ENCODE measurements at regions not wholly inside any gene's neighbourhood (a gene's known extent, or its start where the extent isn't known, plus 50 kb on each side); places are given as distances from the start of the nearest gene placed in this dataset.

DNA sequence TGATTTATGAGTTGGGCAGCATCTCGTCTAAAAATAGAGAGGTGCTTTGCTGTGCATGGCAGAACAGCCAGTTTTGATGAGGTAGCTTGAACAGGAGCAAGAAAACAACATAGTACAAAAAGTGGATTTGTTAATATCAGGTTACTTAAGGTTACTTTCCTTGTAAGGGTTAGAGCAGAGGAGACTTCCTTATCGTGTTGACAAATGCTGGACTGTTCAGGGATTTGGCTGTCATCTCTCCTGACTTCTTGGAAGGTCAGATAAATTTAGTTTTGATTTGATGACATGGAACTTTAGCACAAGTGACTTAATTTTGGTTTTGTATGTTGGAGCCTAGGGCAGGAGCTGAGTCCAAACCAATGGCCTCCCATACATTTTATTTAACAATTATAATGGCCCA is 163.9 kb upstream of the ELAC2 start:
- no peaks in the 10 kb centered on the region for H3K4me1 ChIP-seq (ENCODE audit: insufficient read depth)

DNA sequence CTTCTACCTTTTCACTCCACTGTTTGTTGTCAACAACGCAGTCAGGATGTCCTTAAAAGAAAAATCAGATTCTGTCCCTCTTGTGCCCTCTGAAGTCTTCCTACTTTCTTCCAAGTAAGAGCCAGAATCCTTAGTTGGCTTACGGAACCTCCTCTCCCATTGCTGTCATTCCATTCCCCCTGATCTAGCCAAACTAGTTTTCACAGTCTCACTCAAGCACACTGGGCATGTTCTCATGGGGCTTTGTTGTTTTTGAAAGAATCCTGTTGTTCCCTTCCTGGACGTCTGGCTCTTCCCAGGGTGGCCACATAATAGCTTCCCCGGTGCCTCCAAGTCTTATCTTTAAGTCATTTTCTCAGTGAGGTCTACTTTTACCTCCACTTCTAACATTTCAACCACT is 158.6 kb upstream of the ELAC2 start:
- Histone ChIP-seq H3K79me2 (ENCODE audit: insufficient read depth) (no peaks in the 10 kb centered on the region), H3K4me1 (ENCODE audit: insufficient read depth) (no peaks in the 10 kb centered on the region), H3K4me2 (ENCODE audit: unreplicated experiment) (no peak overlapping the region), H3K27me3 (replicated peaks; ENCODE audit: insufficient read depth) (peaks cover 3% of the 10 kb centered on the region; the same call in 1 of the 2 replicates), H3K36me3 (ENCODE audit: low read depth) (no peaks in the 10 kb centered on the region), H4K20me1 (ENCODE audit: insufficient read depth) (no peaks in the 10 kb centered on the region), H3K27ac (no peak overlapping the region), H2AFZ (no peak overlapping the region), H3F3A (ENCODE audit: insufficient read depth) (no peaks in the 10 kb centered on the region), H3K9me3 (ENCODE audit: low read depth) (no peaks in the 10 kb centered on the region), H3K9me2 (ENCODE audit: insufficient read depth) (no peaks in the 10 kb centered on the region), H3K4me3 (no peak overlapping the region), H3K9ac (no peak overlapping the region)
- TF ChIP-seq EZH2 (IDR thresholded peaks at IDR 0.05; ENCODE audit: insufficient read depth, poor library complexity, severe bottlenecking) (no peak), EZH2phosphoT487 (IDR thresholded peaks at IDR 0.05; ENCODE audit: insufficient read depth, low read depth) (no peak)
- in situ Hi-C loops (cut with MboI), result no loop called here
- WGBS, 2 experiments (ENCODE audit: low coverage in 1 of 2, low lambda C conversion rate in 2 of 2, missing lambda C conversion rate in 2 of 2), result 30% methylated on average over 4 of the region's 4 CpGs
- DNase-seq, result no peak

More for the DNA sequence above, 163.9 kb upstream of the ELAC2 start:
- peaks cover 18% of the 10 kb centered on the region; the same call in 1 of the 2 replicates for H3K27me3 ChIP-seq (replicated peaks; ENCODE audit: insufficient read depth)
- in situ Hi-C loops (cut with MboI), result no loop called here
- WGBS, 2 experiments (ENCODE audit: low coverage in 1 of 2, low lambda C conversion rate in 2 of 2, missing lambda C conversion rate in 2 of 2), result 2% methylated on average over 2 of the region's 2 CpGs
- H2AFZ ChIP-seq, result no peak overlapping the region
- H3K9me2 ChIP-seq (ENCODE audit: insufficient read depth), result no peaks in the 10 kb centered on the region
- H3K4me2 ChIP-seq (ENCODE audit: unreplicated experiment), result no peak overlapping the region
- H3K9ac ChIP-seq, result no peak overlapping the region
- H3K9me3 ChIP-seq (ENCODE audit: low read depth), result no peaks in the 10 kb centered on the region
- TF ChIP-seq EZH2phosphoT487 (IDR thresholded peaks at IDR 0.05; ENCODE audit: insufficient read depth, low read depth) (no peak), EZH2 (IDR thresholded peaks at IDR 0.05; ENCODE audit: insufficient read depth, poor library complexity, severe bottlenecking) (no peak)
- no peak overlapping the region for H3K27ac ChIP-seq
- DNase-seq, result no peak
- no peaks in the 10 kb centered on the region for H3K36me3 ChIP-seq (ENCODE audit: low read depth)
- H3K4me3 ChIP-seq, result no peak overlapping the region
- H4K20me1 ChIP-seq (ENCODE audit: insufficient read depth), result no peaks in the 10 kb centered on the region
- no peaks in the 10 kb centered on the region for H3F3A ChIP-seq (ENCODE audit: insufficient read depth)
- H3K79me2 ChIP-seq (ENCODE audit: insufficient read depth), result no peaks in the 10 kb centered on the region

- Histone ChIP-seq H3K4me1 (ENCODE audit: insufficient read depth) (no peaks in the 10 kb centered on the region), H3K27me3 (replicated peaks; ENCODE audit: insufficient read depth) (0 out of 2 replicates have a peak, but pooled peaks cover 3% of the 10 kb centered on the region), H3K9me3 (ENCODE audit: low read depth) (no peaks in the 10 kb centered on the region), H3K79me2 (ENCODE audit: insufficient read depth) (no peaks in the 10 kb centered on the region), H3K9me2 (ENCODE audit: insufficient read depth) (no peaks in the 10 kb centered on the region), H2AFZ (no peak overlapping the region), H3F3A (ENCODE audit: insufficient read depth) (no peaks in the 10 kb centered on the region), H3K36me3 (ENCODE audit: low read depth) (no peaks in the 10 kb centered on the region), H3K27ac (no peak overlapping the region), H3K4me2 (ENCODE audit: unreplicated experiment) (no peak overlapping the region), H3K4me3 (no peak overlapping the region), H4K20me1 (ENCODE audit: insufficient read depth) (no peaks in the 10 kb centered on the region), H3K9ac (no peak overlapping the region)
- in situ Hi-C loops (cut with MboI), result no loop called here
- no peak for TF ChIP-seq EZH2phosphoT487 (IDR thresholded peaks at IDR 0.05; ENCODE audit: insufficient read depth, low read depth)
- no peak for TF ChIP-seq EZH2 (IDR thresholded peaks at IDR 0.05; ENCODE audit: insufficient read depth, poor library complexity, severe bottlenecking)
- no peak for DNase-seq
- WGBS, 2 experiments (ENCODE audit: low coverage in 1 of 2, low lambda C conversion rate in 2 of 2, missing lambda C conversion rate in 2 of 2), result 21 to 29% methylated on average over 1 of the region's 1 CpG
Observed at GRCh38 chr17:13171790-13172189, 154.0 kb upstream of the ELAC2 start.

DNA sequence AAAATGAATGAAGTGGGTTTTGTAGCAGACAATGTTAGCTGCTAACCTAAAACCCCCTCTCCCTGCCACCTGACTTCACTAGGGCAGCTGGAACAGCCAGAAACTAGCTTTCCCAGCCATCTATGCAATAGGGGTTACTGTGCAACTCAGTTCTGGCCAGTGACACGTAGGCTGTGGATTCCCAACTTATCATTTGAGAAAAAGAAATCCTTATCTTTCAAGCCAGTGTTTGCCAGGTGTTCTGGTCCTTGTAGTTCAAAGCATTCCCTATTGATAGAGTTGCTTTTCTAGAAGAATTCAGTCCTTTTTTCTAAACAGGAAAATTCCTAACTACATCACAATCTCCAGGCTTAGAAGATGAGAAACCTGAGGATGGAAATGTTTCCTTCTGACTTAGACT is 144.5 kb upstream of the ELAC2 start:
- no peak overlapping the region for H3K4me3 ChIP-seq
- DNase-seq, result no peak
- no peak overlapping the region for H3K27ac ChIP-seq
- peaks cover 20% of the 10 kb centered on the region for H3K4me1 ChIP-seq (ENCODE audit: insufficient read depth)
- TF ChIP-seq EZH2 (IDR thresholded peaks at IDR 0.05; ENCODE audit: insufficient read depth, poor library complexity, severe bottlenecking) (no peak), EZH2phosphoT487 (IDR thresholded peaks at IDR 0.05; ENCODE audit: insufficient read depth, low read depth) (no peak)
- H3K79me2 ChIP-seq (ENCODE audit: insufficient read depth), result no peaks in the 10 kb centered on the region
- in situ Hi-C loops (cut with MboI), result no loop called here
- no peak overlapping the region for H3K4me2 ChIP-seq (ENCODE audit: unreplicated experiment)
- 20 to 43% methylated on average over 1 of the region's 1 CpG for WGBS, 2 experiments (ENCODE audit: low coverage in 1 of 2, low lambda C conversion rate in 2 of 2, missing lambda C conversion rate in 2 of 2)
- H2AFZ ChIP-seq, result no peak overlapping the region
- peaks cover 20% of the 10 kb centered on the region; the same call in 1 of the 2 replicates for H3F3A ChIP-seq (ENCODE audit: insufficient read depth)
- H3K9ac ChIP-seq, result no peak overlapping the region
- H3K27me3 ChIP-seq (replicated peaks; ENCODE audit: insufficient read depth), result 0 out of 2 replicates have a peak, but pooled peaks cover 6% of the 10 kb centered on the region
- H4K20me1 ChIP-seq (ENCODE audit: insufficient read depth), result no peaks in the 10 kb centered on the region
- H3K36me3 ChIP-seq (ENCODE audit: low read depth), result no peaks in the 10 kb centered on the region
- no peaks in the 10 kb centered on the region for H3K9me2 ChIP-seq (ENCODE audit: insufficient read depth)
- no peaks in the 10 kb centered on the region for H3K9me3 ChIP-seq (ENCODE audit: low read depth)

DNA sequence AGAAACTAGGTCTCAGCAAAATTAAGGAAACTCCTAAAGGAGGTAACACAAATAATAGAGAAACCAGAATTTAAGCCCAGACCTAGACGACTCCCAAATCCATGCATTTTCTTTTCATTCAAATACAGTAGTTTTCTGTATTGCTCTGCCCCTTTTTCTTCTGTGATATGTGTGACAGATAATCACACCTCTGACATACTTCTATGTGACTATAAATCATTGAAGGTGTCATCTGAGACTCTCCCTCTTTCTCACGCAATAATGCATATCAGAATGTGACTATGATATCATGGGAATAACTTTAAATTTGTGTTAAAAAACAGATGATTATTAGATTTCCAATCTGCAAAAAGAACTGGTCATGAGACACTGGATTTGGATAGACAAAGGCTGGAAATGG is 143.0 kb upstream of the ELAC2 start:
- 53 to 63% methylated on average over 2 of the region's 2 CpGs for WGBS, 2 experiments (ENCODE audit: low coverage in 1 of 2, low lambda C conversion rate in 2 of 2, missing lambda C conversion rate in 2 of 2)
- TF ChIP-seq EZH2phosphoT487 (IDR thresholded peaks at IDR 0.05; ENCODE audit: insufficient read depth, low read depth), result no peak
- no peak for TF ChIP-seq EZH2 (IDR thresholded peaks at IDR 0.05; ENCODE audit: insufficient read depth, poor library complexity, severe bottlenecking)
- in situ Hi-C loops (cut with MboI), result no loop called here
- Histone ChIP-seq H3K9ac (no peak overlapping the region), H4K20me1 (ENCODE audit: insufficient read depth) (no peaks in the 10 kb centered on the region), H3K79me2 (ENCODE audit: insufficient read depth) (no peaks in the 10 kb centered on the region), H3K27ac (no peak overlapping the region), H3K27me3 (replicated peaks; ENCODE audit: insufficient read depth) (no peaks in the 10 kb centered on the region), H3K4me3 (no peak overlapping the region), H3K9me3 (ENCODE audit: low read depth) (no peaks in the 10 kb centered on the region), H3K9me2 (ENCODE audit: insufficient read depth) (no peaks in the 10 kb centered on the region), H3K4me1 (ENCODE audit: insufficient read depth) (peaks cover 22% of the 10 kb centered on the region), H3K4me2 (ENCODE audit: unreplicated experiment) (no peak overlapping the region), H2AFZ (no peak overlapping the region), H3F3A (ENCODE audit: insufficient read depth) (peaks cover 20% of the 10 kb centered on the region; the same call in 1 of the 2 replicates), H3K36me3 (ENCODE audit: low read depth) (no peaks in the 10 kb centered on the region)
- DNase-seq, result no peak

All from GM23248 (cell line).